ENCODE measurements at regions not wholly inside any gene's neighbourhood (a gene's known extent, or its start where the extent isn't known, plus 50 kb on each side); places are given as distances from the start of the nearest gene placed in this dataset.

GRCh38 chr6:139448998-139449610 lies 74.7 kb upstream of the CITED2 start:
- CTCF ChIA-PET, result no interaction called here
- H3K27me3 ChIP-seq (replicated peaks; ENCODE audit: insufficient read depth, low read depth, low read length, poor library complexity), result no peaks in the 10 kb centered on the region
- BruUV-seq (replicated peaks), result no TSS peak
- no peak overlapping the region for H3K27ac ChIP-seq (ENCODE audit: low read depth, low read length, poor library complexity, severe bottlenecking)
- H3K4me1 ChIP-seq (ENCODE audit: insufficient read depth, low read length, poor library complexity, severe bottlenecking), result peaks cover 28% of the 10 kb centered on the region
- intact Hi-C loops (cut with micrococcal nuclease; ENCODE audit: unreplicated experiment), result no loop called here
- H3K4me3 ChIP-seq (ENCODE audit: low read depth, low read length, poor library complexity, severe bottlenecking), result no peak overlapping the region
- no peak for DNase-seq (ENCODE audit: low spot score)
- POLR2A ChIA-PET (ENCODE audit: low non-redundant PET), result no interaction called here
- TF ChIP-seq EZH2 (IDR thresholded peaks at IDR 0.05; ENCODE audit: borderline replicate concordance, low read depth, low read length, poor library complexity, severe bottlenecking) (no peak), CTCF (conservative IDR thresholded peaks at IDR 0.05; ENCODE audit: low read depth, low read length) (no peak)
- no peaks in the 10 kb centered on the region for H3K9me3 ChIP-seq (ENCODE audit: low read depth, low read length, poor library complexity, severe bottlenecking)
- no peaks in the 10 kb centered on the region for H3K36me3 ChIP-seq (ENCODE audit: insufficient read depth, low read length, poor library complexity, severe bottlenecking)

GRCh38 chr6:139448051-139448649 lies 73.7 kb upstream of the CITED2 start:
- BruUV-seq (replicated peaks), result no TSS peak
- TF ChIP-seq CTCF (conservative IDR thresholded peaks at IDR 0.05; ENCODE audit: low read depth, low read length) (no peak), EZH2 (IDR thresholded peaks at IDR 0.05; ENCODE audit: borderline replicate concordance, low read depth, low read length, poor library complexity, severe bottlenecking) (no peak)
- CTCF ChIA-PET, result no interaction called here
- no peak for DNase-seq (ENCODE audit: low spot score)
- no peak overlapping the region for H3K4me3 ChIP-seq (ENCODE audit: low read depth, low read length, poor library complexity, severe bottlenecking)
- intact Hi-C loops (cut with micrococcal nuclease; ENCODE audit: unreplicated experiment), result no loop called here
- H3K27me3 ChIP-seq (replicated peaks; ENCODE audit: insufficient read depth, low read depth, low read length, poor library complexity), result no peaks in the 10 kb centered on the region
- H3K36me3 ChIP-seq (ENCODE audit: insufficient read depth, low read length, poor library complexity, severe bottlenecking), result no peaks in the 10 kb centered on the region
- peaks cover 28% of the 10 kb centered on the region for H3K4me1 ChIP-seq (ENCODE audit: insufficient read depth, low read length, poor library complexity, severe bottlenecking)
- no peaks in the 10 kb centered on the region for H3K9me3 ChIP-seq (ENCODE audit: low read depth, low read length, poor library complexity, severe bottlenecking)
- POLR2A ChIA-PET (ENCODE audit: low non-redundant PET), result no interaction called here
- H3K27ac ChIP-seq (ENCODE audit: low read depth, low read length, poor library complexity, severe bottlenecking), result no peak overlapping the region

GRCh38 chr6:139447656-139447975 lies 73.2 kb upstream of the CITED2 start:
- ChIA-PET CTCF (no interaction called here), POLR2A (ENCODE audit: low non-redundant PET) (no interaction called here)
- Histone ChIP-seq H3K4me1 (ENCODE audit: insufficient read depth, low read length, poor library complexity, severe bottlenecking) (peaks cover 26% of the 10 kb centered on the region), H3K36me3 (ENCODE audit: insufficient read depth, low read length, poor library complexity, severe bottlenecking) (no peaks in the 10 kb centered on the region), H3K27me3 (replicated peaks; ENCODE audit: insufficient read depth, low read depth, low read length, poor library complexity) (no peaks in the 10 kb centered on the region), H3K4me3 (ENCODE audit: low read depth, low read length, poor library complexity, severe bottlenecking) (no peak overlapping the region), H3K27ac (ENCODE audit: low read depth, low read length, poor library complexity, severe bottlenecking) (no peak overlapping the region), H3K9me3 (ENCODE audit: low read depth, low read length, poor library complexity, severe bottlenecking) (no peaks in the 10 kb centered on the region)
- no peak for DNase-seq (ENCODE audit: low spot score)
- intact Hi-C loops (cut with micrococcal nuclease; ENCODE audit: unreplicated experiment), result no loop called here
- BruUV-seq (replicated peaks), result no TSS peak
- TF ChIP-seq EZH2 (IDR thresholded peaks at IDR 0.05; ENCODE audit: borderline replicate concordance, low read depth, low read length, poor library complexity, severe bottlenecking), result no peak
- TF ChIP-seq CTCF (conservative IDR thresholded peaks at IDR 0.05; ENCODE audit: low read depth, low read length), result no peak

Data from A673 (cell line).